Neutrophil (primary cell): ENCODE measurements at regions not wholly inside any gene's neighbourhood (a gene's known extent, or its start where the extent isn't known, plus 50 kb on each side); places are given as distances from the start of the nearest gene placed in this dataset.

Source experiments
- H3K27ac ChIP-seq: fragments of 200-600 bp; sonication (generic); 2 replicates; pipeline ENCODE4 v1.5.1; 2016; ENCODE audit warnings: mild to moderate bottlenecking, moderate library complexity
- H3K27me3 ChIP-seq: fragments of 200-600 bp; sonication (generic); 2 replicates; pipeline ENCODE4 v1.6.0; 2016; ENCODE audit warnings: mild to moderate bottlenecking
- H3K36me3 ChIP-seq: fragments of 200-600 bp; sonication (generic); 2 replicates; pipeline ENCODE4 v1.5.1; 2017
- H3K4me1 ChIP-seq, 2 experiments: fragments of 200-600 bp in 1 of 2; sonication (generic) in 1 of 2; 1 replicate in 1 of 2; 2 replicates in 1 of 2; pipeline versions ENCODE4 v1.5.1 to v1.6.1; 2013 to 2016; ENCODE audit warnings: low read depth in 1 of 2, low read length in 1 of 2, mild to moderate bottlenecking in 1 of 2, moderate library complexity in 1 of 2; ENCODE audit not compliant: control insufficient read depth in 1 of 2, insufficient read depth in 1 of 2
- H3K4me3 ChIP-seq, 2 experiments: fragments of 200-600 bp in 1 of 2; sonication (generic) in 1 of 2; 1 replicate in 1 of 2; 2 replicates in 1 of 2; pipeline ENCODE4 v1.5.1; 2013 to 2016; ENCODE audit warnings: low read depth in 1 of 2, low read length in 1 of 2, mild to moderate bottlenecking in 1 of 2, moderate library complexity in 1 of 2
- H3K9me3 ChIP-seq: fragments of 200-600 bp; sonication (generic); 2 replicates; pipeline ENCODE4 v1.5.1; 2016
- CTCF ChIP-seq: fragments of 200-600 bp; sonication (generic); IDR thresholded peaks from 2 replicates; pipeline ENCODE4 v1.5.1; 2016; ENCODE audit warnings: antibody characterized with exemption

- H3K27ac ChIP-seq: no peak overlapping the region
- no peaks in the 10 kb centered on the region for H3K9me3 ChIP-seq
- TF ChIP-seq CTCF: no peak
- no peaks in the 10 kb centered on the region for H3K4me1 ChIP-seq
- no peak overlapping the region for H3K4me3 ChIP-seq
- no peaks in the 10 kb centered on the region for H3K27me3 ChIP-seq
- H3K36me3 ChIP-seq: no peaks in the 10 kb centered on the region
Measured at GRCh38 chr11:134904103-134904790, 492.2 kb upstream of the B3GAT1 start.

- TF ChIP-seq CTCF: no peak
- H3K27me3 ChIP-seq: no peaks in the 10 kb centered on the region
Measured at GRCh38 chr11:134901955-134902918, 490.2 kb upstream of the B3GAT1 start.

GRCh38 chr11:134901542-134901941 is 489.5 kb upstream of the B3GAT1 start:
- no peaks in the 10 kb centered on the region for H3K27me3 ChIP-seq
- H3K4me1 ChIP-seq: no peaks in the 10 kb centered on the region
- no peaks in the 10 kb centered on the region for H3K9me3 ChIP-seq
- TF ChIP-seq CTCF: no peak
- H3K27ac ChIP-seq: no peak overlapping the region
- H3K4me3 ChIP-seq: no peak overlapping the region
- H3K36me3 ChIP-seq: no peaks in the 10 kb centered on the region

More at GRCh38 chr11:134901955-134902918, 490.2 kb upstream of the B3GAT1 start:
- H3K4me3 ChIP-seq: no peak overlapping the region
- no peak overlapping the region for H3K27ac ChIP-seq
- no peaks in the 10 kb centered on the region for H3K9me3 ChIP-seq
- no peaks in the 10 kb centered on the region for H3K36me3 ChIP-seq
- no peaks in the 10 kb centered on the region for H3K4me1 ChIP-seq

- no peaks in the 10 kb centered on the region for H3K36me3 ChIP-seq
- no peak for TF ChIP-seq CTCF
- H3K27ac ChIP-seq: no peak overlapping the region
- no peaks in the 10 kb centered on the region for H3K4me1 ChIP-seq
- H3K4me3 ChIP-seq: no peak overlapping the region
- no peaks in the 10 kb centered on the region for H3K27me3 ChIP-seq
- H3K9me3 ChIP-seq: no peaks in the 10 kb centered on the region
Measured at GRCh38 chr11:134893810-134894685, 482.0 kb upstream of the B3GAT1 start.

- Histone ChIP-seq H3K4me1 (no peaks in the 10 kb centered on the region), H3K4me3 (no peak overlapping the region), H3K27ac (no peak overlapping the region), H3K27me3 (no peaks in the 10 kb centered on the region), H3K9me3 (no peaks in the 10 kb centered on the region), H3K36me3 (no peaks in the 10 kb centered on the region)
- no peak for TF ChIP-seq CTCF
Measured at GRCh38 chr11:134890446-134890845, 478.4 kb upstream of the B3GAT1 start.
